OCI-LY7 (cell line): ENCODE measurements at regions not wholly inside any gene's neighbourhood (a gene's known extent, or its start where the extent isn't known, plus 50 kb on each side); places are given as distances from the start of the nearest gene placed in this dataset.

Experiments
- BruUV-seq: library from RNA; stranded (reverse); fragments of 400-500 nt; replicated peaks from 2 replicates; lab custom pipeline; 2021; lab: Mats Ljungman, UMichigan
- CTCF ChIA-PET: fragments of 300-600 bp; sonication (Branson Sonifier 250); formaldehyde crosslinking; loops from one replicate; lab custom pipeline; 2022; ENCODE audit warnings: antibody characterized with exemption; ENCODE audit not compliant: unreplicated experiment; lab: Charles Lee
- POLR2A ChIA-PET: fragments of 300-600 bp; sonication (Branson Sonifier 250); formaldehyde crosslinking; loops from one replicate; lab custom pipeline; 2022; ENCODE audit warnings: antibody characterized with exemption; lab: Charles Lee
- DNase-seq: peaks from one replicate; pipeline ENCODE4 v3.0.0-alpha.2; 2015; ENCODE audit warnings: low spot score
- H2AFZ ChIP-seq: fragments of 200-600 bp; sonication (generic), shearing (Covaris generic); 2 replicates; pipeline ENCODE4 v1.6.1; 2014; ENCODE audit warnings: mild to moderate bottlenecking, antibody characterized with exemption, low read length, moderate library complexity
- H3K27ac ChIP-seq: fragments of 200-600 bp; sonication (generic); 2 replicates; pipeline ENCODE4 v1.5.1; 2014; ENCODE audit warnings: mixed run types, low read depth, mild to moderate bottlenecking, moderate library complexity, low read length, inconsistent platforms; ENCODE audit not compliant: poor library complexity, severe bottlenecking
- H3K36me3 ChIP-seq: fragments of 200-600 bp; sonication (generic); 2 replicates; pipeline ENCODE4 v1.6.1; 2014; ENCODE audit warnings: mild to moderate bottlenecking, antibody characterized with exemption, low read length, moderate library complexity, mixed read lengths; ENCODE audit not compliant: insufficient read depth
- H3K4me1 ChIP-seq: fragments of 200-600 bp; sonication (generic); 2 replicates; pipeline ENCODE4 v1.5.1; 2014; ENCODE audit warnings: mild to moderate bottlenecking, low read length; ENCODE audit not compliant: insufficient read depth, poor library complexity, severe bottlenecking
- H3K4me2 ChIP-seq: fragments of 200-600 bp; sonication (generic); 2 replicates; pipeline ENCODE4 v1.6.1; 2014; ENCODE audit warnings: mild to moderate bottlenecking, low read length
- H3K4me3 ChIP-seq: fragments of 200-600 bp; sonication (generic); 2 replicates; pipeline ENCODE4 v1.5.1; 2014; ENCODE audit warnings: mild to moderate bottlenecking, low read depth, low read length; ENCODE audit not compliant: poor library complexity, severe bottlenecking
- H3K79me2 ChIP-seq: fragments of 200-600 bp; sonication (generic); 2 replicates; pipeline ENCODE4 v1.6.1; 2016; ENCODE audit warnings: low read depth, mild to moderate bottlenecking, low read length, moderate library complexity, mixed read lengths; ENCODE audit not compliant: insufficient read depth
- H3K9me2 ChIP-seq: fragments of 200-600 bp; sonication (generic); 2 replicates; pipeline ENCODE4 v1.6.1; 2016; ENCODE audit warnings: mild to moderate bottlenecking, low read length, mixed read lengths; ENCODE audit not compliant: insufficient read depth
- H3K9me3 ChIP-seq: fragments of 200-600 bp; sonication (generic); 2 replicates; pipeline ENCODE4 v1.6.1; 2014; ENCODE audit warnings: mild to moderate bottlenecking, mixed run types, low read length, mixed read lengths
- H4K20me1 ChIP-seq: fragments of 200-600 bp; sonication (generic); 2 replicates; pipeline ENCODE4 v1.6.1; 2014; ENCODE audit warnings: mild to moderate bottlenecking, antibody characterized with exemption, low read length, moderate library complexity, mixed read lengths; ENCODE audit not compliant: insufficient read depth
- EZH2phosphoT487 ChIP-seq: fragments of 200-600 bp; sonication (generic); IDR thresholded peaks from 2 replicates; pipeline ENCODE4 v1.6.1; 2018; ENCODE audit warnings: low read depth, borderline replicate concordance, mild to moderate bottlenecking, mixed run types, antibody characterized with exemption, low read length, moderate library complexity, mixed read lengths
- intact Hi-C: fragments of 100-400 bp; cut with micrococcal nuclease; formaldehyde crosslinking; loops from one replicate; pipeline ENCODE4 v1.10.0; 2022; ENCODE audit not compliant: unreplicated experiment
- TF ChIP-seq, protein P1 (sequence below): fragments of 200-600 bp; sonication (generic); conservative IDR thresholded peaks from 2 replicates; pipeline ENCODE4 v1.5.1; 2014; ENCODE audit warnings: mild to moderate bottlenecking, antibody characterized with exemption, low read length, moderate library complexity, mixed read lengths

DNA sequence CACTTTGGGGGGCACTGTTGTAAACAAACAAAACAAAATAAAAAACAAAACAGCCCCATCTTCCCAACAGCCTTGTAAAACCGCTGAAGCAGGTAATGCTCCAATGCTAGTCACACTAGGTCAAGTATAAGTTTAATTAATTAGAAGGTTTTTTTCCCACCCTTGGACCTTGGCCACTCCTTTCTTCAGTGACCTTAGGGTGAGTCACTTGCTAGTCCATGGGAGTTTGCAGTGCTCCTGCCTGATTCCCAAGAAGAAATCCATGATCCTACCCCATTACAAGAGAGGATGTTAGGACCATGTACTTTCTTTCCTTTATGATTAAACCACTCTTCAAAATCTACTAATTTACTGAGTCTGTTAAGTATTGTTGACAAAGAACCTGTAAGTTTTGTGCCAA, 192.2 kb upstream of the CDKN2B start:
- POLR2A ChIA-PET: interaction anchor here (0.5 to 0.8 kb wide), 2 partner anchors 12 to 28 kb away, joined by 3 read pairs; no protein-coding TSS in a partner anchor

GRCh38 chr9:22203371-22204138, 194.4 kb upstream of the CDKN2B start:
- H3K27ac ChIP-seq: no peak overlapping the region
- H3K4me2 ChIP-seq: peak overlapping the region; percentile 48; the same call in 1 of the 2 replicates
- DNase-seq: no peak
- H4K20me1 ChIP-seq: no peaks in the 10 kb centered on the region
- H3K4me3 ChIP-seq: no peak overlapping the region
- no peak for TF ChIP-seq EZH2phosphoT487
- TF ChIP-seq, protein P1, sequence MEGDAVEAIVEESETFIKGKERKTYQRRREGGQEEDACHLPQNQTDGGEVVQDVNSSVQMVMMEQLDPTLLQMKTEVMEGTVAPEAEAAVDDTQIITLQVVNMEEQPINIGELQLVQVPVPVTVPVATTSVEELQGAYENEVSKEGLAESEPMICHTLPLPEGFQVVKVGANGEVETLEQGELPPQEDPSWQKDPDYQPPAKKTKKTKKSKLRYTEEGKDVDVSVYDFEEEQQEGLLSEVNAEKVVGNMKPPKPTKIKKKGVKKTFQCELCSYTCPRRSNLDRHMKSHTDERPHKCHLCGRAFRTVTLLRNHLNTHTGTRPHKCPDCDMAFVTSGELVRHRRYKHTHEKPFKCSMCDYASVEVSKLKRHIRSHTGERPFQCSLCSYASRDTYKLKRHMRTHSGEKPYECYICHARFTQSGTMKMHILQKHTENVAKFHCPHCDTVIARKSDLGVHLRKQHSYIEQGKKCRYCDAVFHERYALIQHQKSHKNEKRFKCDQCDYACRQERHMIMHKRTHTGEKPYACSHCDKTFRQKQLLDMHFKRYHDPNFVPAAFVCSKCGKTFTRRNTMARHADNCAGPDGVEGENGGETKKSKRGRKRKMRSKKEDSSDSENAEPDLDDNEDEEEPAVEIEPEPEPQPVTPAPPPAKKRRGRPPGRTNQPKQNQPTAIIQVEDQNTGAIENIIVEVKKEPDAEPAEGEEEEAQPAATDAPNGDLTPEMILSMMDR: no peak
- peaks cover 4% of the 10 kb centered on the region; the same call in 1 of the 2 replicates for H3K36me3 ChIP-seq
- BruUV-seq: no TSS peak
- no peaks in the 10 kb centered on the region for H3K9me2 ChIP-seq
- peak overlapping the region; percentile 28; the same call in 1 of the 2 replicates for H2AFZ ChIP-seq
- intact Hi-C loops: no loop called here
- POLR2A ChIA-PET: interaction anchor here (0.6 to 1.6 kb wide), 7 partner anchors 8 to 99 kb away, joined by 3 to 6 read pairs (median 4); no protein-coding TSS in a partner anchor
- peaks cover 3% of the 10 kb centered on the region; the same call in 1 of the 2 replicates for H3K9me3 ChIP-seq
- H3K4me1 ChIP-seq: peaks cover 57% of the 10 kb centered on the region
- CTCF ChIA-PET: no interaction called here
- H3K79me2 ChIP-seq: no peaks in the 10 kb centered on the region

More for the DNA sequence above, 192.2 kb upstream of the CDKN2B start:
- Histone ChIP-seq H3K9me3 (peaks cover 24% of the 10 kb centered on the region), H3K36me3 (peaks cover 13% of the 10 kb centered on the region), H3K4me3 (no peak overlapping the region), H3K79me2 (no peaks in the 10 kb centered on the region), H3K9me2 (no peaks in the 10 kb centered on the region), H3K4me1 (peaks cover 50% of the 10 kb centered on the region), H3K4me2 (no peak overlapping the region), H3K27ac (no peak overlapping the region), H2AFZ (peak overlapping the region; percentile 22; the same call in 1 of the 2 replicates), H4K20me1 (no peaks in the 10 kb centered on the region)
- no TSS peak for BruUV-seq
- DNase-seq: no peak
- intact Hi-C loops: no loop called here
- CTCF ChIA-PET: no interaction called here
- TF ChIP-seq, protein P1: no peak
- TF ChIP-seq EZH2phosphoT487: no peak

DNA sequence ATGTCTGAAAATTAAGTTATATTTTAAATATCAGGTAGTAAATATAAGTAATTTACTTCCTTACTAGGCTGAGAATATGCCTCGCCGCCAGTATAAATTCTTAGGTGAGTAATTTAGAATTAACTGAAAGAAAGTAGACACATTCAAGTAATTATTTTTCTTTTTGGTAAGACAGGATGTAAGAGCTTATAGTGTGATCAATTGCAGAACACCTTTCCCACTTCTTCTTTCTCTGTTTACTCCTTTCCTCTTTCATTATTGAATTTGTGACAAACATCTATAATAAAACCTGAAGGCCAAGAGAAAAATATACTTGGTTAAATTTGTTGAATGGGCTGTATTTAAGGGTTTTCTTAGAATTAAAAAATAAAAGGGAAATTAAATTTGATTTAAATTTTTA, 195.1 kb upstream of the CDKN2B start:
- H3K79me2 ChIP-seq: no peaks in the 10 kb centered on the region
- H3K4me1 ChIP-seq: peaks cover 64% of the 10 kb centered on the region
- no peak for DNase-seq
- intact Hi-C loops: no loop called here
- no peak overlapping the region for H3K4me3 ChIP-seq
- H3K9me2 ChIP-seq: no peaks in the 10 kb centered on the region
- peak overlapping the region; percentile 48 for H3K4me2 ChIP-seq
- H3K9me3 ChIP-seq: no peaks in the 10 kb centered on the region; the same call in 1 of the 2 replicates
- H2AFZ ChIP-seq: no peak overlapping the region
- ChIA-PET POLR2A (interaction anchor here (1.0 to 1.6 kb wide), 5 partner anchors 8 to 99 kb away, joined by 3 to 6 read pairs (median 5); no protein-coding TSS in a partner anchor), CTCF (no interaction called here)
- no TSS peak for BruUV-seq
- H3K36me3 ChIP-seq: no peaks in the 10 kb centered on the region
- TF ChIP-seq, protein P1: no peak
- no peak for TF ChIP-seq EZH2phosphoT487
- H4K20me1 ChIP-seq: no peaks in the 10 kb centered on the region
- no peak overlapping the region for H3K27ac ChIP-seq
